ENCODE measurements at regions not wholly inside any gene's neighbourhood (a gene's known extent, or its start where the extent isn't known, plus 50 kb on each side); places are given as distances from the start of the nearest gene placed in this dataset.

DNA sequence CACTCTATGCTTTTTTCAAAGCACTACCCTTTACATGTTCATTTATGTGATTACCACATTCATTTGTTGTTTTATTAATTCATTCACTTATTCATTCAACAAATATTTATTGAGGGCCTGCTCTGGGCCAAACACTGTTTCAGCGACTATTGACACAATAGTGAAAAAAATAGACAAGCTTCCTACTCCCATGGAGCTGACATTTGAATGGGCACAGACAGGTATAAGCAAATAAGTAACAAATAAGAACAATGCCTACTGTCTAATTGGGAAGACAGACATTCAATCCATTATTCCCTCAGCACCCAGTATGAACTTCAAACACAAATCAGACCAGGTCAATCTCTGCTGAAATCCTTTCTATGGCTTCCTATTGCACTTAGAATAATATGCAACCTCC is 156.9 kb upstream of the NR3C1 start:
- Mint-ChIP-seq H3K9me3 (no peaks in the 10 kb centered on the region), H3K4me1 (ENCODE audit: low read depth) (peaks cover 30% of the 10 kb centered on the region), H3K27ac (no peak overlapping the region), H3K27me3 (ENCODE audit: insufficient read depth) (no peaks in the 10 kb centered on the region), H3K4me3 (no peak overlapping the region), H3K36me3 (ENCODE audit: low read depth) (no peaks in the 10 kb centered on the region)
- no peak for DNase-seq
- TF ChIP-seq, protein P1, sequence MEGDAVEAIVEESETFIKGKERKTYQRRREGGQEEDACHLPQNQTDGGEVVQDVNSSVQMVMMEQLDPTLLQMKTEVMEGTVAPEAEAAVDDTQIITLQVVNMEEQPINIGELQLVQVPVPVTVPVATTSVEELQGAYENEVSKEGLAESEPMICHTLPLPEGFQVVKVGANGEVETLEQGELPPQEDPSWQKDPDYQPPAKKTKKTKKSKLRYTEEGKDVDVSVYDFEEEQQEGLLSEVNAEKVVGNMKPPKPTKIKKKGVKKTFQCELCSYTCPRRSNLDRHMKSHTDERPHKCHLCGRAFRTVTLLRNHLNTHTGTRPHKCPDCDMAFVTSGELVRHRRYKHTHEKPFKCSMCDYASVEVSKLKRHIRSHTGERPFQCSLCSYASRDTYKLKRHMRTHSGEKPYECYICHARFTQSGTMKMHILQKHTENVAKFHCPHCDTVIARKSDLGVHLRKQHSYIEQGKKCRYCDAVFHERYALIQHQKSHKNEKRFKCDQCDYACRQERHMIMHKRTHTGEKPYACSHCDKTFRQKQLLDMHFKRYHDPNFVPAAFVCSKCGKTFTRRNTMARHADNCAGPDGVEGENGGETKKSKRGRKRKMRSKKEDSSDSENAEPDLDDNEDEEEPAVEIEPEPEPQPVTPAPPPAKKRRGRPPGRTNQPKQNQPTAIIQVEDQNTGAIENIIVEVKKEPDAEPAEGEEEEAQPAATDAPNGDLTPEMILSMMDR (IDR thresholded peaks at IDR 0.05) = no peak

- Mint-ChIP-seq H3K27ac (no peak overlapping the region), H3K9me3 (no peaks in the 10 kb centered on the region), H3K4me1 (ENCODE audit: low read depth) (peaks cover 36% of the 10 kb centered on the region)
These were observed 156.2 kb upstream of the NR3C1 start for GRCh38 chr5:143559586-143560109.

GRCh38 chr5:143558048-143558447 is 154.6 kb upstream of the NR3C1 start:
- TF ChIP-seq, protein P1 (IDR thresholded peaks at IDR 0.05) = no peak
- peak overlapping the region; percentile 70 for H3K27ac Mint-ChIP-seq
- H3K27me3 Mint-ChIP-seq (ENCODE audit: insufficient read depth) = no peaks in the 10 kb centered on the region
- no peaks in the 10 kb centered on the region for H3K36me3 Mint-ChIP-seq (ENCODE audit: low read depth)
- H3K4me3 Mint-ChIP-seq = no peak overlapping the region
- no peaks in the 10 kb centered on the region for H3K9me3 Mint-ChIP-seq
- H3K4me1 Mint-ChIP-seq (ENCODE audit: low read depth) = peaks cover 45% of the 10 kb centered on the region
- no peak for DNase-seq

More at GRCh38 chr5:143559586-143560109, 156.2 kb upstream of the NR3C1 start:
- Mint-ChIP-seq H3K27me3 (ENCODE audit: insufficient read depth) (no peaks in the 10 kb centered on the region), H3K36me3 (ENCODE audit: low read depth) (no peaks in the 10 kb centered on the region), H3K4me3 (no peak overlapping the region)
- TF ChIP-seq, protein P1 (IDR thresholded peaks at IDR 0.05) = no peak
- DNase-seq = no peak

- Mint-ChIP-seq H3K4me3 (peak overlapping the region; percentile 30; the same call in 1 of the 2 replicates), H3K36me3 (ENCODE audit: low read depth) (no peaks in the 10 kb centered on the region), H3K4me1 (ENCODE audit: low read depth) (peaks cover 53% of the 10 kb centered on the region), H3K27me3 (ENCODE audit: insufficient read depth) (no peaks in the 10 kb centered on the region), H3K9me3 (no peaks in the 10 kb centered on the region), H3K27ac (peak overlapping the region; percentile 70)
- DNase-seq = peak; percentile 47
- TF ChIP-seq, protein P1 (IDR thresholded peaks at IDR 0.05) = no peak
These were observed 153.8 kb upstream of the NR3C1 start for GRCh38 chr5:143557061-143557818.

DNA sequence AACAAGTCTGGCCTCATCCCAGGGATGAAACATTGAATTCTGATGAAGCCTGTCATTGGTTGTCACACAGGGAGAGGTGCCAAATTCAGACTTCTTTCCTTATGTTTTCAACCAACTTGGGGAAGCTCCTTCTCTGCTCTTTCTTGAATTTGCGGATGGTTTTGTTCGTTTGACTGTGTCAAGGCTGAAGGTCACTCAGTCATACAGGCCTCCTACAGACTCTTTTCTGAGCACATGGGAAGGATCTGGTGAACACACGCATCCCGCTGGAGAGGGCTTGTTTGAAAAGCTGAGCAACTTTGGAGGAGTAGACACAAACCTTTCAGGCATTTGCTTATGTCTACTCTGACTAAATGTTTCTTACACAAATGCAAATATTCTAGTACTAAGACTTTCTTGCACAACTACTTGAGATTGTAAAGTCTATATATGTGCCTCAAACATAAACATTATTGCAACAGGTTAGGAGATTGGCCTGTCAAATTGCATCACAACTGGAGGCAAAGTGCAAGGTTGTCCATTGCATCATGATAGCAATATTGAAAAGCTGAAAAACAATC is 151.5 kb upstream of the NR3C1 start:
- TF ChIP-seq, protein P1 (IDR thresholded peaks at IDR 0.05) = no peak
- Mint-ChIP-seq H3K36me3 (ENCODE audit: low read depth) (no peaks in the 10 kb centered on the region), H3K4me3 (no peak overlapping the region), H3K27ac (peak overlapping the region; percentile 91), H3K27me3 (ENCODE audit: insufficient read depth) (no peaks in the 10 kb centered on the region; the same call in 1 of the 2 replicates), H3K4me1 (ENCODE audit: low read depth) (peaks cover 76% of the 10 kb centered on the region), H3K9me3 (no peaks in the 10 kb centered on the region)
- no peak for DNase-seq
